Ishikawa (cell line): ENCODE measurements at regions not wholly inside any gene's neighbourhood (a gene's known extent, or its start where the extent isn't known, plus 50 kb on each side); places are given as distances from the start of the nearest gene placed in this dataset.

Experiments
- CEBPB ChIP-seq: IDR thresholded peaks from 2 replicates; pipeline ENCODE4 v1.6.1; 2012
- CREB1 ChIP-seq: IDR thresholded peaks from 2 replicates; pipeline ENCODE4 v1.6.1; 2012; ENCODE audit warnings: low read depth
- EGR1 ChIP-seq: IDR thresholded peaks from 2 replicates; pipeline ENCODE4 v1.6.1; 2012
- EP300 ChIP-seq: IDR thresholded peaks from 2 replicates; pipeline ENCODE4 v1.6.1; 2012; ENCODE audit warnings: borderline replicate concordance
- FOXM1 ChIP-seq: IDR thresholded peaks from 2 replicates; pipeline ENCODE4 v1.6.1; 2012; ENCODE audit warnings: low read depth, borderline replicate concordance
- NFIC ChIP-seq: IDR thresholded peaks from 2 replicates; pipeline ENCODE4 v1.6.1; 2012
- RAD21 ChIP-seq: IDR thresholded peaks from 2 replicates; pipeline ENCODE4 v1.6.1; 2012; ENCODE audit warnings: low read depth
- TAF1 ChIP-seq: IDR thresholded peaks from 2 replicates; pipeline ENCODE4 v1.6.1; 2012; ENCODE audit warnings: low read depth, mild to moderate bottlenecking
- TCF12 ChIP-seq: IDR thresholded peaks from 2 replicates; pipeline ENCODE4 v1.6.1; 2012; ENCODE audit warnings: low read depth
- TEAD4 ChIP-seq: IDR thresholded peaks from 2 replicates; pipeline ENCODE4 v1.6.1; 2012
- YY1 ChIP-seq: IDR thresholded peaks from 2 replicates; pipeline ENCODE4 v1.6.1; 2012; ENCODE audit warnings: low read depth
- ZBTB7A ChIP-seq: IDR thresholded peaks from 2 replicates; pipeline ENCODE4 v1.6.1; 2012; ENCODE audit warnings: low read depth
- TF ChIP-seq, protein P1 (sequence below): IDR thresholded peaks from 2 replicates; pipeline ENCODE4 v1.6.1; 2012; ENCODE audit warnings: low read depth, mild to moderate bottlenecking
- TF ChIP-seq, protein P2 (sequence below): IDR thresholded peaks from 2 replicates; pipeline ENCODE4 v1.6.1; 2012
- TF ChIP-seq, protein P3 (sequence below): IDR thresholded peaks from 2 replicates; pipeline ENCODE4 v1.6.1; 2012

DNA sequence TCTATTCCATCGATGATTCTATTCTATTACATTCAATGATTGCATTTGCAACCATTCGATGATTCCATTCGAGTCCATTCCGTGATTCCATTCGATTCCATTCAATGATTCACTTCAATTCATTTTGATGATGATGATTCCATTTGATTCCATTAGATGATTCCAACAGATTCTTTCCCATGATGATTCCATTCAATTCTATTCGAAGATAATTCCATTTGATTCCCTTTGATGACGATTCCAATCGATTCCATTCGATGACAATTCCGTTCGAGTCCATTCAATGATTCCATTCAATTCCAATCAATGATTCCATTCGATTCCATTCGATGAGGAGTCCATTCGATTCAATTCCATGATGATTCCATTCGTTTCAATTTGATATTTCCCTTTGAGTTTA, 1088.8 kb downstream of the RPIA start:
- TF ChIP-seq, protein P1, sequence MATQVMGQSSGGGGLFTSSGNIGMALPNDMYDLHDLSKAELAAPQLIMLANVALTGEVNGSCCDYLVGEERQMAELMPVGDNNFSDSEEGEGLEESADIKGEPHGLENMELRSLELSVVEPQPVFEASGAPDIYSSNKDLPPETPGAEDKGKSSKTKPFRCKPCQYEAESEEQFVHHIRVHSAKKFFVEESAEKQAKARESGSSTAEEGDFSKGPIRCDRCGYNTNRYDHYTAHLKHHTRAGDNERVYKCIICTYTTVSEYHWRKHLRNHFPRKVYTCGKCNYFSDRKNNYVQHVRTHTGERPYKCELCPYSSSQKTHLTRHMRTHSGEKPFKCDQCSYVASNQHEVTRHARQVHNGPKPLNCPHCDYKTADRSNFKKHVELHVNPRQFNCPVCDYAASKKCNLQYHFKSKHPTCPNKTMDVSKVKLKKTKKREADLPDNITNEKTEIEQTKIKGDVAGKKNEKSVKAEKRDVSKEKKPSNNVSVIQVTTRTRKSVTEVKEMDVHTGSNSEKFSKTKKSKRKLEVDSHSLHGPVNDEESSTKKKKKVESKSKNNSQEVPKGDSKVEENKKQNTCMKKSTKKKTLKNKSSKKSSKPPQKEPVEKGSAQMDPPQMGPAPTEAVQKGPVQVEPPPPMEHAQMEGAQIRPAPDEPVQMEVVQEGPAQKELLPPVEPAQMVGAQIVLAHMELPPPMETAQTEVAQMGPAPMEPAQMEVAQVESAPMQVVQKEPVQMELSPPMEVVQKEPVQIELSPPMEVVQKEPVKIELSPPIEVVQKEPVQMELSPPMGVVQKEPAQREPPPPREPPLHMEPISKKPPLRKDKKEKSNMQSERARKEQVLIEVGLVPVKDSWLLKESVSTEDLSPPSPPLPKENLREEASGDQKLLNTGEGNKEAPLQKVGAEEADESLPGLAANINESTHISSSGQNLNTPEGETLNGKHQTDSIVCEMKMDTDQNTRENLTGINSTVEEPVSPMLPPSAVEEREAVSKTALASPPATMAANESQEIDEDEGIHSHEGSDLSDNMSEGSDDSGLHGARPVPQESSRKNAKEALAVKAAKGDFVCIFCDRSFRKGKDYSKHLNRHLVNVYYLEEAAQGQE, result no peak
- TF ChIP-seq, protein P2, sequence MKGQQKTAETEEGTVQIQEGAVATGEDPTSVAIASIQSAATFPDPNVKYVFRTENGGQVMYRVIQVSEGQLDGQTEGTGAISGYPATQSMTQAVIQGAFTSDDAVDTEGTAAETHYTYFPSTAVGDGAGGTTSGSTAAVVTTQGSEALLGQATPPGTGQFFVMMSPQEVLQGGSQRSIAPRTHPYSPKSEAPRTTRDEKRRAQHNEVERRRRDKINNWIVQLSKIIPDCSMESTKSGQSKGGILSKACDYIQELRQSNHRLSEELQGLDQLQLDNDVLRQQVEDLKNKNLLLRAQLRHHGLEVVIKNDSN, result no peak
- TF ChIP-seq ZBTB7A (no peak), EGR1 (no peak), CEBPB (no peak), FOXM1 (no peak), YY1 (no peak), NFIC (no peak), CREB1 (no peak), EP300 (no peak), TAF1 (no peak), TEAD4 (no peak), RAD21 (no peak), TCF12 (no peak)
- TF ChIP-seq, protein P3, sequence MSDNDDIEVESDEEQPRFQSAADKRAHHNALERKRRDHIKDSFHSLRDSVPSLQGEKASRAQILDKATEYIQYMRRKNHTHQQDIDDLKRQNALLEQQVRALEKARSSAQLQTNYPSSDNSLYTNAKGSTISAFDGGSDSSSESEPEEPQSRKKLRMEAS, result no peak

- TF ChIP-seq CREB1, result no peak
- TF ChIP-seq TEAD4, result no peak
- TF ChIP-seq EP300, result no peak
- no peak for TF ChIP-seq TAF1
- no peak for TF ChIP-seq EGR1
- no peak for TF ChIP-seq FOXM1
- TF ChIP-seq NFIC, result no peak
- no peak for TF ChIP-seq YY1
- TF ChIP-seq, protein P2, result no peak
- no peak for TF ChIP-seq RAD21
- TF ChIP-seq ZBTB7A, result no peak
- no peak for TF ChIP-seq CEBPB
- TF ChIP-seq, protein P1, result no peak
- TF ChIP-seq, protein P3, result no peak
- TF ChIP-seq TCF12, result no peak
Measured at GRCh38 chr2:89781962-89782361, 1090.5 kb downstream of the RPIA start.

- TF ChIP-seq FOXM1 (no peak), TCF12 (no peak), ZBTB7A (no peak), EGR1 (no peak), CEBPB (no peak), YY1 (no peak), TAF1 (no peak), CREB1 (no peak), NFIC (no peak), TEAD4 (no peak), EP300 (no peak), RAD21 (no peak)
- TF ChIP-seq, protein P1, result no peak
- TF ChIP-seq, protein P2, result no peak
- TF ChIP-seq, protein P3, result no peak
Measured at GRCh38 chr2:89784960-89785359, 1093.5 kb downstream of the RPIA start.
